ENCODE measurements at regions not wholly inside any gene's neighbourhood (a gene's known extent, or its start where the extent isn't known, plus 50 kb on each side); places are given as distances from the start of the nearest gene placed in this dataset.

- no peak overlapping the region for H3K27ac ChIP-seq
- TF ChIP-seq POLR2A (IDR thresholded peaks at IDR 0.05) = no peak
- no peak for TF ChIP-seq CTCF (IDR thresholded peaks at IDR 0.05)
- no peak overlapping the region for H3K4me3 ChIP-seq
- intact Hi-C loops (cut with DNase I) = no loop called here
- peaks cover 8 to 9% of the 10 kb centered on the region in 2 donors for H3K4me1 ChIP-seq (replicated peaks in 1 of 2)
- 69 to 75% (median 70%) methylated on average over 3 of the region's 3 CpGs for WGBS, 4 donors
- no peaks in the 10 kb centered on the region for H3K9me3 ChIP-seq (replicated peaks in 1 of 3)
- H3K27me3 ChIP-seq = no peaks in the 10 kb centered on the region
- DNase-seq = no peak
- no peaks in the 10 kb centered on the region for H3K36me3 ChIP-seq (replicated peaks in 1 of 2)
Observed at GRCh38 chr5:71910741-71911140, 191.7 kb downstream of the CARTPT start.

- Histone ChIP-seq H3K36me3 (replicated peaks in 1 of 2) (no peaks in the 10 kb centered on the region), H3K4me1 (replicated peaks in 1 of 2) (peaks cover 0 to 3% of the 10 kb centered on the region in 2 donors), H3K9me3 (replicated peaks in 1 of 3) (no peaks in the 10 kb centered on the region), H3K4me3 (no peak overlapping the region), H3K27me3 (no peaks in the 10 kb centered on the region), H3K27ac (no peak overlapping the region)
- intact Hi-C loops (cut with DNase I) = no loop called here
- no peak for DNase-seq
- TF ChIP-seq CTCF (IDR thresholded peaks at IDR 0.05) = no peak
- TF ChIP-seq POLR2A (IDR thresholded peaks at IDR 0.05) = no peak
- 79 to 88% (median 85%) methylated on average over 1 of the region's 1 CpG for WGBS, 4 donors
Observed at GRCh38 chr5:71912021-71912420, 192.9 kb downstream of the CARTPT start.

- H3K4me3 ChIP-seq = no peak overlapping the region
- no peaks in the 10 kb centered on the region for H3K27me3 ChIP-seq
- DNase-seq = no peak
- TF ChIP-seq CTCF (IDR thresholded peaks at IDR 0.05) (no peak), POLR2A (IDR thresholded peaks at IDR 0.05) (no peak)
- intact Hi-C loops (cut with DNase I) = no loop called here
- H3K36me3 ChIP-seq (replicated peaks in 1 of 2) = no peaks in the 10 kb centered on the region
- H3K27ac ChIP-seq = no peak overlapping the region
- H3K9me3 ChIP-seq (replicated peaks in 1 of 3) = peaks cover 0 to 5% (median 0%) of the 10 kb centered on the region in 3 donors
- WGBS, 4 donors = 69 to 76% (median 70%) methylated on average over 2 of the region's 2 CpGs
- H3K4me1 ChIP-seq (replicated peaks in 1 of 2) = no peaks in the 10 kb centered on the region
Observed at GRCh38 chr5:71914281-71914680, 193.0 kb upstream of the MAP1B start.

- H3K4me3 ChIP-seq = no peak overlapping the region
- intact Hi-C loops (cut with DNase I) = no loop called here
- no peaks in the 10 kb centered on the region for H3K4me1 ChIP-seq (replicated peaks in 1 of 2)
- no peaks in the 10 kb centered on the region for H3K36me3 ChIP-seq (replicated peaks in 1 of 2)
- H3K9me3 ChIP-seq (replicated peaks in 1 of 3) = peaks cover 0 to 5% (median 0%) of the 10 kb centered on the region in 3 donors
- H3K27me3 ChIP-seq = no peaks in the 10 kb centered on the region
- no peak overlapping the region for H3K27ac ChIP-seq
- no peak for DNase-seq
- TF ChIP-seq POLR2A (IDR thresholded peaks at IDR 0.05) (no peak), CTCF (IDR thresholded peaks at IDR 0.05) (no peak)
Observed at GRCh38 chr5:71922584-71923106, 184.6 kb upstream of the MAP1B start.
